Testis (tissue), 2 donors: ENCODE measurements at regions not wholly inside any gene's neighbourhood (a gene's known extent, or its start where the extent isn't known, plus 50 kb on each side); places are given as distances from the start of the nearest gene placed in this dataset.

Experiments
- DNase-seq: peaks from one replicate; pipeline ENCODE4 v3.0.0-alpha.2; 2019
- H3K27ac ChIP-seq, 2 donors: fragments of 200-600 bp; sonication (generic); one replicate each; pipeline ENCODE4 v1.5.1; 2019
- H3K27me3 ChIP-seq: fragments of 200-600 bp; sonication (generic); one replicate; pipeline ENCODE4 v1.5.1; 2019
- H3K36me3 ChIP-seq: fragments of 200-600 bp; sonication (generic); one replicate; pipeline ENCODE4 v1.5.1; 2017; ENCODE audit warnings: low read depth; ENCODE audit errors: missing control alignments
- H3K4me1 ChIP-seq: fragments of 200-600 bp; sonication (generic); one replicate; pipeline ENCODE4 v1.5.1; 2019
- H3K4me3 ChIP-seq, 2 donors: fragments of 200-600 bp; sonication (generic); one replicate each; pipeline ENCODE4 v1.5.1; 2017 to 2019
- H3K9me3 ChIP-seq: fragments of 200-600 bp; sonication (generic); one replicate; pipeline ENCODE4 v1.5.1; 2017
- POLR2A ChIP-seq: fragments of 450-650 bp; IDR thresholded peaks from one replicate; pipeline ENCODE4 v1.6.1; 2017; ENCODE audit warnings: antibody characterized with exemption, mild to moderate bottlenecking, moderate library complexity
- WGBS, 2 donors: methylation state at CpG; one replicate each; pipeline ENCODE4 v1.1.5; 2018; 5-methylcytosine and 5-hydroxymethylcytosine counted together
- intact Hi-C: fragments of 100-400 bp; cut with DNase I; formaldehyde crosslinking; loops from one replicate; pipeline ENCODE4 v1.15.1; 2023; ENCODE audit warnings: low total_unique reads
- TF ChIP-seq, protein P1 (sequence below), 3 experiments: fragments of 450-650 bp in 2 of 3; fragments of 200-600 bp in 1 of 3; sonication (generic) in 1 of 3; IDR thresholded peaks; one replicate each; pipeline ENCODE4 v1.5.1; 2016 to 2019; ENCODE audit warnings: antibody characterized with exemption in 3 of 3, mild to moderate bottlenecking in 2 of 3, moderate library complexity in 1 of 3

DNA sequence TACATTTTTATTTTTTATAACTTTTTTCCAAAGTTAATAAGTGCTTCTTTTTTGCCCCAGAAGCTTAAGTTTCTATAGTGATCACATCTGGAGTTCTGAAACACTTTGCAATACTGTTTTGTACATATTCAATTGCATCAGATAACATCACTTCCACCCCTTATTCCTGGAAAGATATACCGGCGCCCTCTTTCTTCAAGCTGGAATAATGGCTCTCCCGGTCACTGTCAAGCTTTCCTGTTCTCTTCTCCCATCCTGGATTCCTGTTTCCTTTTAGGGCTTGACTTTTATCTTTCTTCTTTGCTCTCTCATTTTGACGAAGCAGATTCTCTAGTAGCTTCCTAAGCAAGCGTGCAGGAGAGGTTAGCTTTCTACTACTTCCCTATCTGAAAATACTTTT is 1866.8 kb downstream of the MRPL39 start:
- Histone ChIP-seq H3K27ac (no peak overlapping the region), H3K4me1 (no peaks in the 10 kb centered on the region)
- intact Hi-C loops, result no loop called here

DNA sequence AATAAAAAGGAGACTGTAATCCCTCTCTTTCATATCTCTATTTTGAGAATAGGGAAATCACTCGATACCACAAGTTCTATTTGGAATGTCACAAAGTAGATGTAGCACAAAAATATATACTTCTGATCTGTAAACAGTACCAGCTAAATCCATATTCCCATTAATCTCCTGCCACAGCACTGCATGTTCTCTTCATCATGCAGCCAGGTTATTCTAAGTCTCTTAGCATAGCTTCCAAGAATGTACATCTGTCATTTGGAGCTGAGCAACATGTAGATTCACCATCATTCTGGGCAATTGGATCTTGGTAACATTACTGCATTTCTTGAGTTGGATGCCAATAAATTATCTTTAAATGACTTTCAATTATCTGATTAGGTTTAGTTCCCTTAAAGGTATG is 1874.5 kb downstream of the MRPL39 start:
- Histone ChIP-seq H3K4me1 (no peaks in the 10 kb centered on the region), H3K27ac (no peak overlapping the region), H3K36me3 (no peaks in the 10 kb centered on the region), H3K27me3 (no peaks in the 10 kb centered on the region), H3K4me3 (no peak overlapping the region), H3K9me3 (no peaks in the 10 kb centered on the region)
- DNase-seq, result no peak
- TF ChIP-seq, protein P1, sequence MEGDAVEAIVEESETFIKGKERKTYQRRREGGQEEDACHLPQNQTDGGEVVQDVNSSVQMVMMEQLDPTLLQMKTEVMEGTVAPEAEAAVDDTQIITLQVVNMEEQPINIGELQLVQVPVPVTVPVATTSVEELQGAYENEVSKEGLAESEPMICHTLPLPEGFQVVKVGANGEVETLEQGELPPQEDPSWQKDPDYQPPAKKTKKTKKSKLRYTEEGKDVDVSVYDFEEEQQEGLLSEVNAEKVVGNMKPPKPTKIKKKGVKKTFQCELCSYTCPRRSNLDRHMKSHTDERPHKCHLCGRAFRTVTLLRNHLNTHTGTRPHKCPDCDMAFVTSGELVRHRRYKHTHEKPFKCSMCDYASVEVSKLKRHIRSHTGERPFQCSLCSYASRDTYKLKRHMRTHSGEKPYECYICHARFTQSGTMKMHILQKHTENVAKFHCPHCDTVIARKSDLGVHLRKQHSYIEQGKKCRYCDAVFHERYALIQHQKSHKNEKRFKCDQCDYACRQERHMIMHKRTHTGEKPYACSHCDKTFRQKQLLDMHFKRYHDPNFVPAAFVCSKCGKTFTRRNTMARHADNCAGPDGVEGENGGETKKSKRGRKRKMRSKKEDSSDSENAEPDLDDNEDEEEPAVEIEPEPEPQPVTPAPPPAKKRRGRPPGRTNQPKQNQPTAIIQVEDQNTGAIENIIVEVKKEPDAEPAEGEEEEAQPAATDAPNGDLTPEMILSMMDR (IDR thresholded peaks at IDR 0.05), result no peak
- no peak for TF ChIP-seq POLR2A
- 72 to 73% methylated on average over 1 of the region's 1 CpG for WGBS, 2 donors
- intact Hi-C loops, result no loop called here

More for the DNA sequence above, 1866.8 kb downstream of the MRPL39 start:
- no peaks in the 10 kb centered on the region for H3K9me3 ChIP-seq
- no peak for DNase-seq
- H3K36me3 ChIP-seq, result no peaks in the 10 kb centered on the region
- TF ChIP-seq POLR2A, result no peak
- TF ChIP-seq, protein P1 (IDR thresholded peaks at IDR 0.05), result no peak
- 47 to 64% methylated on average over 5 of the region's 5 CpGs for WGBS, 2 donors
- H3K27me3 ChIP-seq, result no peaks in the 10 kb centered on the region
- no peak overlapping the region for H3K4me3 ChIP-seq

GRCh38 chr21:23729331-23729730 is 1878.0 kb downstream of the MRPL39 start:
- TF ChIP-seq POLR2A, result no peak
- TF ChIP-seq, protein P1 (IDR thresholded peaks at IDR 0.05), result no peak
- no peak for DNase-seq
- 45 to 58% methylated on average over 2 of the region's 2 CpGs for WGBS, 2 donors

DNA sequence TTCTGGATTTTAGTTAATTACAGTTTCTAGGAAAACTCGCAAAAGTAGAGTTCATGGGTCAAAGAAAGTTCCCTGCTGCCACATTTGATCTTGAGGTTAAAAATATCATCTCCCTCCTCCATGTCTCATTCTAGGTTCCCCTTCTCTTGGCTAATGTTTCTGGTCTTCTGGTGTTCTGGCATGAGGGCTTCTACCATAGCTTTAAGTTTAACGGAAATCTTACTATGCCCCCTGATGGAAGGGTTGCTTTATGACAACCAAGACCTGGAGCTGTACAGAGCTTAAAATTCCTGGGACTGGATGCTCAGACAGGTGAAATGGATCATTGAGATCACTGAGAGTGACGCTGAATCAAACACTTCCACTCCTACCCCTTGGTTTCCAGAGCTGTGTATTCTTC is 1881.7 kb downstream of the MRPL39 start:
- no peaks in the 10 kb centered on the region for H3K36me3 ChIP-seq
- H3K4me1 ChIP-seq, result no peaks in the 10 kb centered on the region
- H3K27me3 ChIP-seq, result no peaks in the 10 kb centered on the region
- no peak overlapping the region for H3K27ac ChIP-seq
- H3K4me3 ChIP-seq, result no peak overlapping the region
- intact Hi-C loops, result no loop called here
- 81 to 85% methylated on average over 3 of the region's 3 CpGs for WGBS, 2 donors
- no peaks in the 10 kb centered on the region for H3K9me3 ChIP-seq
- TF ChIP-seq, protein P1 (IDR thresholded peaks at IDR 0.05), result no peak
- no peak for TF ChIP-seq POLR2A
- DNase-seq, result no peak

More at GRCh38 chr21:23729331-23729730, 1878.0 kb downstream of the MRPL39 start:
- no peaks in the 10 kb centered on the region for H3K9me3 ChIP-seq
- H3K27ac ChIP-seq, result no peak overlapping the region
- intact Hi-C loops, result no loop called here
- no peaks in the 10 kb centered on the region for H3K27me3 ChIP-seq
- H3K36me3 ChIP-seq, result no peaks in the 10 kb centered on the region
- H3K4me3 ChIP-seq, result no peak overlapping the region
- H3K4me1 ChIP-seq, result no peaks in the 10 kb centered on the region

DNA sequence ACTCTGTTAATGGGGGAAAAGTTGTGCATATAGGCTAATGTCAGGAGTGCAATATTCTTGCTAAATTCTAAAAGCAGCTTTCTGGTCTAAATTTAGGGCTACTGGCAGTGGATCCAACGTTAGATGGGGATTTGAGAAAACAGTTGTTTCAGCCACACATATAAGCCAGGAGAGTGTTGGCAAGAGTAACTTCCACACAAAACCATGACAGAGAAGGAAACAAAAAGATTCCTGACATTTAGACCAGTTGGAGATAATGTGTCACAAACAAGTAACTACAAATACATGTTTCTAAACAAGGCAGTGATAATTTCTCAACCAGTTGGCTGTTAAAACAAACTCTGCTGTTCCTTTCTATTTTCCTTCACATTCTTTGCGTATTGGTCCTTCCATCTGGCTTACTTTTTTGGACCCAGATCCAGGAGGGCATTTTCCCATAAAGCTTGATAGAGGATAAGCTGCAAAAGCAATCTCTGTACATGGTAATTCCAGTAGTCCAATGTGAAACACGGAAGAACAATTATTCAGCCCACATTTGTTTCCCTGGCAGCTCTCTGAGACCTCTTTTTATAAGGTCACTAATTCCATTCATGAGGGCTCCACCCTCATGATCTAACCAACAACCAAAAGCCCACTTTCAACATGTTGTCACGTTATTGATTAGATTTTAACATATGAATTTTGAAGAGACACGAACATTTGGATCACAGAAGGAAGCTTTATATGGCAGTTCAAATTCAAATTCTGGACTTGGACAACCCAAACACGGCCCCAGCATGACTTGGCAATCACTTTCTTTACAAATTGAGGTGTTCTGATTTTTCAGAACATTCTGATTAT is 1888.6 kb downstream of the MRPL39 start:
- Histone ChIP-seq H3K36me3 (no peaks in the 10 kb centered on the region), H3K27ac (no peak overlapping the region), H3K9me3 (no peaks in the 10 kb centered on the region), H3K27me3 (no peaks in the 10 kb centered on the region), H3K4me3 (no peak overlapping the region), H3K4me1 (no peaks in the 10 kb centered on the region)
- intact Hi-C loops, result no loop called here
- DNase-seq, result no peak
- 67 to 75% methylated on average over 6 of the region's 6 CpGs for WGBS, 2 donors
- TF ChIP-seq, protein P1 (IDR thresholded peaks at IDR 0.05), result no peak
